Ectodermal cell (in vitro differentiated cells): ENCODE measurements at regions not wholly inside any gene's neighbourhood (a gene's known extent, or its start where the extent isn't known, plus 50 kb on each side); places are given as distances from the start of the nearest gene placed in this dataset.

Experiments used
- H3K27ac ChIP-seq: 2 replicates; pipeline ENCODE4 v1.7.0; 2013; ENCODE audit warnings: mild to moderate bottlenecking, low read depth, low read length; ENCODE audit not compliant: insufficient read depth, poor library complexity, severe bottlenecking
- H3K27me3 ChIP-seq: 2 replicates; pipeline ENCODE4 v1.7.0; 2013; ENCODE audit warnings: mild to moderate bottlenecking, low read length; ENCODE audit not compliant: insufficient read depth, control insufficient read depth, poor library complexity, severe bottlenecking
- H3K36me3 ChIP-seq: one replicate; pipeline ENCODE4 v1.7.0; 2013; ENCODE audit warnings: low read length; ENCODE audit not compliant: control insufficient read depth, insufficient read depth
- H3K4me1 ChIP-seq: one replicate; pipeline ENCODE4 v1.7.0; 2013; ENCODE audit warnings: low read length; ENCODE audit not compliant: control insufficient read depth, insufficient read depth
- H3K4me3 ChIP-seq: 2 replicates; pipeline ENCODE4 v1.7.0; 2013; ENCODE audit warnings: low read depth, low read length, control low read depth; ENCODE audit not compliant: insufficient read depth
- H3K9me3 ChIP-seq: 2 replicates; pipeline ENCODE4 v1.7.0; 2013; ENCODE audit warnings: mild to moderate bottlenecking, low read length, moderate library complexity; ENCODE audit not compliant: control insufficient read depth
- WGBS, 2 experiments: methylation state at CpG; one replicate each; pipeline ENCODE4 v1.1.7; 2013; ENCODE audit warnings: missing lambda C conversion rate in 2 of 2; 5-methylcytosine and 5-hydroxymethylcytosine counted together

DNA sequence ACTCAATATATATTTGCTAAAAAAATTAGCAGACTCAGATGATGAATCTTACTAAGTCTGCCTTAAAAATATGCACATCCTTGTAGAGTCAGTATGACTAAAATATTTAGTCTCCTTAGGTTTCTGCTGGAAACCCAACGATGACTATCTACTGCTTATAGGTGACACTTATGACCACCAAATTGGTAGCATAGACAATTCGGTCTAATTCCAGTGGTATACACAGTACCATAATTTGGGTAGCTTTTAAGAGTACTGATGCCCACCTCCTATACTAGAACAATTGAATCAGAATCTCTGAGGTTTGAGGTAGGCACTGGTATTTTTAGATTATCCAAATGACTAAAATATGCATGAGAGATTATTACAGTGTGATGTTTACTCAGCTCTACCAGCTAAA is 740.8 kb upstream of the ZEB2 start:
- no peaks in the 10 kb centered on the region for H3K27me3 ChIP-seq
- H3K4me1 ChIP-seq, result no peaks in the 10 kb centered on the region
- no peaks in the 10 kb centered on the region for H3K9me3 ChIP-seq
- H3K4me3 ChIP-seq, result no peak overlapping the region
- 86 to 100% methylated on average over 2 of the region's 2 CpGs for WGBS, 2 experiments
- H3K27ac ChIP-seq, result no peak overlapping the region
- no peaks in the 10 kb centered on the region for H3K36me3 ChIP-seq

GRCh38 chr2:145260081-145260480 is 740.2 kb upstream of the ZEB2 start:
- no peaks in the 10 kb centered on the region for H3K9me3 ChIP-seq
- no peaks in the 10 kb centered on the region for H3K36me3 ChIP-seq
- H3K27me3 ChIP-seq, result no peaks in the 10 kb centered on the region
- H3K4me1 ChIP-seq, result no peaks in the 10 kb centered on the region
- H3K27ac ChIP-seq, result no peak overlapping the region
- H3K4me3 ChIP-seq, result no peak overlapping the region

GRCh38 chr2:145258903-145259579 is 739.1 kb upstream of the ZEB2 start:
- no peak overlapping the region for H3K27ac ChIP-seq
- WGBS, 2 experiments, result 89 to 96% methylated on average over 3 to 4 of the region's 5 CpGs

DNA sequence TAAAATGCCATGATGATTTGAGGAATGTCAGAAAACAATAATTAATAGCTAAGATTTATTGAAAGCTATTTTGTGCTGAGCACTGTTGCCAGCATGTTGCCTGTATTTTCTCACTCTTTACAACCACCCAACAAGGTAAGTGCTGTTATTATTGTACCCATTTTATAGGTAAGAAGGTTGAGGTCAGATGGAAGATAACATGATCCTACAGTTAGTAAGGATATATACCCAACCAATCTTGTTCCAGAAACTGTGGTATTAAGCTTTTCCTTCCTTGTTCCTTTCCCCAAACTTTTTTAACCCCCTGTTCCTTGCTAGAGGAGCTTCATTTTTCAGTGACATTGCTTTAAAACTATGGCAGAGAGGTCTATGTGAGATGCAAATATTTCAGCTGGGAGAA is 738.0 kb upstream of the ZEB2 start:
- H3K27me3 ChIP-seq, result no peaks in the 10 kb centered on the region
- H3K9me3 ChIP-seq, result no peaks in the 10 kb centered on the region
- H3K27ac ChIP-seq, result no peak overlapping the region
- H3K36me3 ChIP-seq, result no peaks in the 10 kb centered on the region
- no peak overlapping the region for H3K4me3 ChIP-seq
- no peaks in the 10 kb centered on the region for H3K4me1 ChIP-seq

More at GRCh38 chr2:145258903-145259579, 739.1 kb upstream of the ZEB2 start:
- Histone ChIP-seq H3K27me3 (no peaks in the 10 kb centered on the region), H3K4me3 (no peak overlapping the region), H3K36me3 (no peaks in the 10 kb centered on the region), H3K4me1 (no peaks in the 10 kb centered on the region), H3K9me3 (no peaks in the 10 kb centered on the region)

DNA sequence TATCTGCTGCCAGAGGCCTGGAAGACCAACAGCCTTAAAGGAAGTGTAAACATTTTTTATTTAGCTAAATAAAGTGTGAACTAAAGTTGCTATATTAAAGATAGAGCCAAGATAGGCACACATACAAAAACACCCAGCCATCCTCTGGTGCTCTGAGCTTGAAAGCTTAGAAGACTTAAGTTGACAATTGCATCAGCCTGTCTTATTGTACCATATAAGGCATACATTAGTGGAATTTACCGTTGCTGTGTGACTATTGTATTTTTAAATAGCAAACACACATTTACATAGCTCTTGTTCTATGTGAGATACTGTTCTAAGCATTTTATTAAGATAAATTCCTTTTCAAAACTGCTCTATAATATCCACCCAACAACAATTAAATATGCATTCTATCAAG is 736.6 kb upstream of the ZEB2 start:
- H3K9me3 ChIP-seq, result no peaks in the 10 kb centered on the region
- no peak overlapping the region for H3K27ac ChIP-seq
- no CpG with 5 or more reads among the region's 1 CpG for WGBS, 2 experiments
- H3K4me3 ChIP-seq, result no peak overlapping the region
- H3K27me3 ChIP-seq, result no peaks in the 10 kb centered on the region
- H3K36me3 ChIP-seq, result no peaks in the 10 kb centered on the region
- H3K4me1 ChIP-seq, result no peaks in the 10 kb centered on the region

DNA sequence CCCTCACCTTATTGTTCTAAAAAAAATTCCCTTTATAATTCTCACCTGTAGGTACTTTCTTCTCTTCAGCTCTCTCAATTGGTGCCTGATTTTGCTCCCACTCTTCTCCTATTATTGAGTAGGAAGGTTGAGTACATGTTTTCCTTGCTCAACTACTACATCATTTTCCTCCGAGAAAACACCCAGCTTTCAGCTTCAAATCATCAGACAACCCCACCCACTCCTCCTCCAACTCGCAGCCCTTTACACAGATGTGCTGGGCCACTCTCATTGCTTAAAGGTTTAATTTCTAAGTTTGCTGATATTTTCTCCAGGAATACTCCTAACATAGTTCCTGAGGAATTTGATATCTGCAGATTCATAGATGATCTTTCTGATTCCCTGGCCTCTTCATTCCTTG is 734.4 kb upstream of the ZEB2 start:
- Histone ChIP-seq H3K9me3 (no peaks in the 10 kb centered on the region), H3K27me3 (no peaks in the 10 kb centered on the region), H3K36me3 (no peaks in the 10 kb centered on the region), H3K27ac (no peak overlapping the region), H3K4me3 (no peak overlapping the region), H3K4me1 (no peaks in the 10 kb centered on the region)
- WGBS, 2 experiments, result 88 to 94% methylated on average over 1 to 2 of the region's 2 CpGs

DNA sequence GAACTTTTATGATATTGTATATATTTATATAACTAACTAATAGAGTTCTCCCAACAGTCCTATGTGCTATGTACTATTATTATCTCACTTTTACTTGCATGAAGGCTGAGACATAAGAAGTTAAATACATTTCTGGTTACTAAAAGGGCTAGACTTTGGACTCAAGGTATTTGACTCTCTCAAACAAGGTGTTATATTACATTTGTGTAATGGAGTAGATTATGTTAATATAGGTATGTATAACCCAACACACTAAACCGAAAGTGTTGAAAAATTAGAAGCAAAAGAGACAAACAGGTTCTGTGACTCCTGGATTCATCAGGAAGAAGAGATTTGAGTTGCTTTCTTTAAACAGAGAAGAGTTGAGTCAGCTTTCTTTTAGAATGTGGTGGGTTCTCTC is 733.6 kb upstream of the ZEB2 start:
- no peaks in the 10 kb centered on the region for H3K9me3 ChIP-seq
- no peak overlapping the region for H3K4me3 ChIP-seq
- no peaks in the 10 kb centered on the region for H3K27me3 ChIP-seq
- no peaks in the 10 kb centered on the region for H3K4me1 ChIP-seq
- H3K27ac ChIP-seq, result no peak overlapping the region
- 90 to 100% methylated on average over 1 of the region's 1 CpG for WGBS, 2 experiments
- H3K36me3 ChIP-seq, result no peaks in the 10 kb centered on the region

DNA sequence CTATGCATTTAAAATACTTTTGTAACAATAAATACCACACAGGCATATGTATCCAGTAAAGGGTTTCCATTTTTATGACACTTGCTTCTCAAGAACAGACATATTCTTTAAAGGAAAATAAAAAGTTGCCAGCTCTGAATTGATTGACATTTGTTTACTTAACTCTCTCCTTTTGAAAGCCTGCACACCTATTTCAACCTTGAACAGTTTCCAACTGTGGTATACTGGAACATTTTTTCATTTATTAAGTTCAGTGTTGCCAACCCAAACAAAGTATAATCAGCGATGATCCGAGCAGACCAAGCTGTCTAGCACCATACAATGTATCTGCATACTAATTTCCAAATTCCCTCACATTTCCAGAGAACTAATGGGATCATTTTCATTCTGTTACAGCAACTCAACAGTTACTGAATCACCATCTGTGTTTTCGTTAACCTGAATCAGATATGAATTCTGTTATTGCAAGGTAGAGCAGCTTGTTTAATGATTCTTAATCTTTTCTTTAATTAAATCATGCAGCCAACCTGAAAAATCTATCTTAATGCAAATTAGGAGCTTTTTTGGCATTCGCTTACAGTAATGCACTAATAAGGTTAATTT is 725.5 kb upstream of the ZEB2 start:
- Histone ChIP-seq H3K4me3 (no peak overlapping the region), H3K27me3 (no peaks in the 10 kb centered on the region), H3K4me1 (no peaks in the 10 kb centered on the region), H3K36me3 (no peaks in the 10 kb centered on the region), H3K9me3 (no peaks in the 10 kb centered on the region), H3K27ac (no peak overlapping the region)
- 95 to 97% methylated on average over 2 to 3 of the region's 4 CpGs for WGBS, 2 experiments

GRCh38 chr2:145235312-145235711 is 715.4 kb upstream of the ZEB2 start:
- no peaks in the 10 kb centered on the region for H3K9me3 ChIP-seq
- H3K27ac ChIP-seq, result no peak overlapping the region
- 89 to 92% methylated on average over 2 of the region's 2 CpGs for WGBS, 2 experiments
- no peaks in the 10 kb centered on the region for H3K36me3 ChIP-seq
- H3K4me3 ChIP-seq, result no peak overlapping the region
- no peaks in the 10 kb centered on the region for H3K27me3 ChIP-seq
- H3K4me1 ChIP-seq, result no peaks in the 10 kb centered on the region

DNA sequence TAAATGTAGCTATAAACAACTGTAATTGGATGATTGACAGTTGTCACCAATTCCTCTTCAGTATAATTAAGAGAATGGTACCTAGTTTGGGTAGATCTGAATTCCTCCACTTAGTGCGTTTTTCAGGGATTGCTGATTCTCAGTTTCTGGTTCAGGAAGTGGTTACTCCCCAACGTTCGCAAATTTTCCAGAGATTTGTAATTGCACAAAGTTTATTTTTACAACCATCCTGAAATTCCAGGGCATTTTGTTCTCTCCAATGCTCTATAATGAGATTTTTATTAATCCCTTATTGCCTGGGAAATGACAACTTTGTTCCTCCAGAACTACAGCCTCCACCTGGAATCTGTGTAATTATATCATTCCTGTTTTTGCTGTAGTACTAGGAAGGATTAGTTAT is 710.6 kb upstream of the ZEB2 start:
- Histone ChIP-seq H3K36me3 (no peaks in the 10 kb centered on the region), H3K27ac (no peak overlapping the region), H3K27me3 (no peaks in the 10 kb centered on the region), H3K4me3 (no peak overlapping the region), H3K4me1 (no peaks in the 10 kb centered on the region), H3K9me3 (no peaks in the 10 kb centered on the region)
- 94 to 98% methylated on average over 3 of the region's 3 CpGs for WGBS, 2 experiments
